Right atrium auricular region (tissue), 2 donors: ENCODE measurements at regions not wholly inside any gene's neighbourhood (a gene's known extent, or its start where the extent isn't known, plus 50 kb on each side); places are given as distances from the start of the nearest gene placed in this dataset.

Experiments
- DNase-seq: peaks from one replicate; pipeline ENCODE4 v3.0.0-alpha.2; 2019; ENCODE audit warnings: low spot score
- H3K27ac ChIP-seq, 2 donors: fragments of 200-600 bp; sonication (generic); 1 replicate in 1 of 2; 2 replicates in 1 of 2; pipeline ENCODE4 v1.5.1; 2016 to 2019
- H3K27me3 ChIP-seq, 2 donors: fragments of 200-600 bp; sonication (generic); one replicate each; pipeline versions ENCODE4 v1.5.1 to v1.6.0; 2017 to 2019
- H3K36me3 ChIP-seq: fragments of 200-600 bp; sonication (generic); one replicate; pipeline ENCODE4 v1.5.1; 2016
- H3K4me1 ChIP-seq, 2 donors: fragments of 200-600 bp; sonication (generic); one replicate each; pipeline versions ENCODE4 v1.5.1 to v1.6.0; 2017 to 2019
- H3K4me3 ChIP-seq, 2 donors: fragments of 200-600 bp; sonication (generic); 1 replicate in 1 of 2; 2 replicates in 1 of 2; pipeline ENCODE4 v1.5.1; 2017 to 2019; ENCODE audit warnings: mild to moderate bottlenecking in 1 of 2, moderate library complexity in 1 of 2
- H3K9me3 ChIP-seq, 2 donors: fragments of 200-600 bp; sonication (generic); one replicate each; pipeline ENCODE4 v1.5.1; 2019
- CTCF ChIP-seq, 2 donors: fragments of 200-600 bp; sonication (generic); IDR thresholded peaks; one replicate each; pipeline ENCODE4 v1.5.1; 2019; ENCODE audit warnings: antibody characterized with exemption in 2 of 2

GRCh38 chr5:116751684-116752083, 177.1 kb upstream of the SEMA6A start:
- Histone ChIP-seq H3K36me3 (no peaks in the 10 kb centered on the region), H3K27me3 (no peaks in the 10 kb centered on the region), H3K4me1 (no peaks in the 10 kb centered on the region), H3K9me3 (no peaks in the 10 kb centered on the region), H3K4me3 (no peak overlapping the region), H3K27ac (no peak overlapping the region)
- DNase-seq = no peak
- no peak for TF ChIP-seq CTCF (IDR thresholded peaks at IDR 0.05)

GRCh38 chr5:116750631-116751580, 176.3 kb upstream of the SEMA6A start:
- Histone ChIP-seq H3K36me3 (no peaks in the 10 kb centered on the region), H3K27me3 (no peaks in the 10 kb centered on the region), H3K9me3 (no peaks in the 10 kb centered on the region), H3K4me3 (no peak overlapping the region), H3K27ac (no peak overlapping the region), H3K4me1 (no peaks in the 10 kb centered on the region)
- no peak for TF ChIP-seq CTCF (IDR thresholded peaks at IDR 0.05)
- DNase-seq = no peak

GRCh38 chr5:116747881-116748280, 173.3 kb upstream of the SEMA6A start:
- TF ChIP-seq CTCF (IDR thresholded peaks at IDR 0.05) = no peak
- Histone ChIP-seq H3K4me1 (no peaks in the 10 kb centered on the region), H3K9me3 (no peaks in the 10 kb centered on the region), H3K36me3 (no peaks in the 10 kb centered on the region), H3K27me3 (no peaks in the 10 kb centered on the region), H3K4me3 (no peak overlapping the region), H3K27ac (peak overlapping the region in 1 of 2 donors; percentile 39)
- DNase-seq = no peak

GRCh38 chr5:116746668-116747067, 172.0 kb upstream of the SEMA6A start:
- H3K36me3 ChIP-seq = no peaks in the 10 kb centered on the region
- H3K27ac ChIP-seq = no peak overlapping the region
- no peak for TF ChIP-seq CTCF (IDR thresholded peaks at IDR 0.05)
- H3K27me3 ChIP-seq = no peaks in the 10 kb centered on the region
- H3K9me3 ChIP-seq = no peaks in the 10 kb centered on the region
- H3K4me3 ChIP-seq = no peak overlapping the region
- H3K4me1 ChIP-seq = no peaks in the 10 kb centered on the region
- DNase-seq = no peak

GRCh38 chr5:116740771-116741170, 166.1 kb upstream of the SEMA6A start:
- no peak for DNase-seq
- no peak overlapping the region for H3K27ac ChIP-seq
- no peaks in the 10 kb centered on the region for H3K9me3 ChIP-seq
- H3K36me3 ChIP-seq = no peaks in the 10 kb centered on the region
- H3K4me3 ChIP-seq = no peak overlapping the region
- peaks cover 0 to 22% of the 10 kb centered on the region in 2 donors for H3K4me1 ChIP-seq
- TF ChIP-seq CTCF (IDR thresholded peaks at IDR 0.05) = no peak
- H3K27me3 ChIP-seq = no peaks in the 10 kb centered on the region
